ENCODE measurements at regions not wholly inside any gene's neighbourhood (a gene's known extent, or its start where the extent isn't known, plus 50 kb on each side); places are given as distances from the start of the nearest gene placed in this dataset.

- H4K20me1 ChIP-seq (replicated peaks in 1 of 2; ENCODE audit: control insufficient read depth in 1 of 2, insufficient read depth in 2 of 2, low read length in 2 of 2) = no peaks in the 10 kb centered on the region
- H3K4ac ChIP-seq (replicated peaks; ENCODE audit: insufficient read length, low read depth, low read length) = no peak overlapping the region
- no peak overlapping the region for H3K18ac ChIP-seq (ENCODE audit: extremely low read depth, low read length)
- no peaks in the 10 kb centered on the region for H3K4me1 ChIP-seq (replicated peaks in 1 of 4; ENCODE audit: control insufficient read depth in 3 of 4, insufficient read depth in 4 of 4, low read length in 3 of 4)
- no peak overlapping the region for H2AK5ac ChIP-seq (ENCODE audit: low read depth, low read length)
- H2BK12ac ChIP-seq (ENCODE audit: low read depth, low read length) = no peak overlapping the region
- no peak overlapping the region for H4K5ac ChIP-seq (ENCODE audit: insufficient read length, low read depth, low read length)
- H3K27me3 ChIP-seq (replicated peaks in 1 of 4; ENCODE audit: control insufficient read depth in 3 of 4, extremely low read depth in 1 of 4, insufficient read depth in 3 of 4, low read length in 3 of 4) = no peaks in the 10 kb centered on the region
- H2AFZ ChIP-seq (ENCODE audit: low read length) = no peak overlapping the region
- no peak overlapping the region for H2BK120ac ChIP-seq (replicated peaks; ENCODE audit: low read depth, low read length)
- H3K56ac ChIP-seq (replicated peaks; ENCODE audit: insufficient read length, low read depth, low read length) = no peak overlapping the region
- 84% methylated on average over 3 of the region's 3 CpGs; no CpG with 5 or more reads in 1 of the 2 experiments for WGBS, 2 experiments (ENCODE audit: extremely low coverage in 1 of 2, insufficient coverage in 1 of 2, insufficient read length in 1 of 2, insufficient replicate concordance in 2 of 2, low coverage in 1 of 2, low lambda C conversion rate in 2 of 2, missing lambda C conversion rate in 1 of 2)
- H2BK5ac ChIP-seq (ENCODE audit: low read depth, low read length) = no peak overlapping the region
- no peak overlapping the region for H3K14ac ChIP-seq (ENCODE audit: insufficient read length)
- FAIRE-seq = no peak
- H3K79me1 ChIP-seq (ENCODE audit: low read depth, low read length) = no peaks in the 10 kb centered on the region
- no peak overlapping the region for H2BK20ac ChIP-seq (ENCODE audit: low read length)
- H3K9ac ChIP-seq (replicated peaks in 1 of 4; ENCODE audit: extremely low read depth in 1 of 4, low read depth in 3 of 4, low read length in 3 of 4) = no peak overlapping the region
- H3K23ac ChIP-seq (ENCODE audit: insufficient read length) = no peak overlapping the region
- H2BK15ac ChIP-seq (ENCODE audit: low read length) = no peak overlapping the region
- POLR2A ChIA-PET (ENCODE audit: partially characterized antibody) = no interaction called here
- no peak overlapping the region for H3K4me3 ChIP-seq (ENCODE audit: extremely low read depth in 1 of 4, insufficient read depth in 2 of 4, low read depth in 3 of 4, low read length in 4 of 4)
- peaks cover 0 to 3% of the 10 kb centered on the region in 2 experiments; a peak in 1 of 4 replicates for H3K9me3 ChIP-seq (ENCODE audit: insufficient read depth in 2 of 2, low read depth in 1 of 2, low read length in 1 of 2)
- no peaks in the 10 kb centered on the region for H3K79me2 ChIP-seq (ENCODE audit: control insufficient read depth in 1 of 2, insufficient read depth in 2 of 2, low read length in 2 of 2)
- CTCF ChIA-PET (ENCODE audit: partially characterized antibody) = interaction anchor here (0.9 kb wide), 1 partner anchor 24 kb away, joined by 4 read pairs; no protein-coding TSS in a partner anchor
- no peaks in the 10 kb centered on the region for H3K36me3 ChIP-seq (ENCODE audit: control insufficient read depth in 2 of 4, insufficient read depth in 4 of 4, low read length in 3 of 4)
- H3K4me2 ChIP-seq (ENCODE audit: insufficient read depth in 1 of 2, low read depth in 2 of 2, low read length in 2 of 2) = no peak overlapping the region
- no peak overlapping the region for H4K91ac ChIP-seq (replicated peaks; ENCODE audit: insufficient read length, low read length)
- H3K27ac ChIP-seq (ENCODE audit: low read depth, low read length) = no peak overlapping the region
- H4K8ac ChIP-seq (ENCODE audit: extremely low read depth, insufficient read depth, low read length) = no peak overlapping the region
- no peaks in the 10 kb centered on the region for H3K23me2 ChIP-seq (ENCODE audit: low read depth, low read length)
- DNase-seq (ENCODE audit: low read depth in 1 of 2, low spot score in 2 of 2) = no peak
- no peak for TF ChIP-seq CHD1 (IDR thresholded peaks at IDR 0.05; ENCODE audit: low read depth, low read length)
- TF ChIP-seq BRCA1 (IDR thresholded peaks at IDR 0.05; ENCODE audit: low read depth, low read length) = no peak
- no peak for TF ChIP-seq NANOG (IDR thresholded peaks at IDR 0.05; ENCODE audit: insufficient read depth, low read depth, low read length, poor library complexity, severe bottlenecking)
- TF ChIP-seq CBX8 (IDR thresholded peaks at IDR 0.05; ENCODE audit: borderline replicate concordance, low read depth, low read length) = no peak
- TF ChIP-seq RBBP5 (IDR thresholded peaks at IDR 0.05; ENCODE audit: borderline replicate concordance, low read depth, low read length) = no peak
- TF ChIP-seq ATF2 (IDR thresholded peaks at IDR 0.05; ENCODE audit: low read length) = no peak
- TF ChIP-seq, protein P1, sequence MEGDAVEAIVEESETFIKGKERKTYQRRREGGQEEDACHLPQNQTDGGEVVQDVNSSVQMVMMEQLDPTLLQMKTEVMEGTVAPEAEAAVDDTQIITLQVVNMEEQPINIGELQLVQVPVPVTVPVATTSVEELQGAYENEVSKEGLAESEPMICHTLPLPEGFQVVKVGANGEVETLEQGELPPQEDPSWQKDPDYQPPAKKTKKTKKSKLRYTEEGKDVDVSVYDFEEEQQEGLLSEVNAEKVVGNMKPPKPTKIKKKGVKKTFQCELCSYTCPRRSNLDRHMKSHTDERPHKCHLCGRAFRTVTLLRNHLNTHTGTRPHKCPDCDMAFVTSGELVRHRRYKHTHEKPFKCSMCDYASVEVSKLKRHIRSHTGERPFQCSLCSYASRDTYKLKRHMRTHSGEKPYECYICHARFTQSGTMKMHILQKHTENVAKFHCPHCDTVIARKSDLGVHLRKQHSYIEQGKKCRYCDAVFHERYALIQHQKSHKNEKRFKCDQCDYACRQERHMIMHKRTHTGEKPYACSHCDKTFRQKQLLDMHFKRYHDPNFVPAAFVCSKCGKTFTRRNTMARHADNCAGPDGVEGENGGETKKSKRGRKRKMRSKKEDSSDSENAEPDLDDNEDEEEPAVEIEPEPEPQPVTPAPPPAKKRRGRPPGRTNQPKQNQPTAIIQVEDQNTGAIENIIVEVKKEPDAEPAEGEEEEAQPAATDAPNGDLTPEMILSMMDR (IDR thresholded peaks at IDR 0.05; ENCODE audit: control extremely low read depth in 1 of 3, insufficient read depth in 1 of 3, low read depth in 1 of 3, low read length in 3 of 3) = no peak
- no peak for TF ChIP-seq GTF2F1 (IDR thresholded peaks at IDR 0.05; ENCODE audit: borderline replicate concordance, low read depth, low read length)
- TF ChIP-seq CTBP2 (IDR thresholded peaks at IDR 0.05; ENCODE audit: borderline replicate concordance, insufficient read depth, insufficient read length, low read length) = no peak
- no peak for TF ChIP-seq POLR2AphosphoS5 (IDR thresholded peaks at IDR 0.05; ENCODE audit: low read depth, low read length)
Measured at GRCh38 chr3:160139291-160139690, 85.9 kb upstream of the C3orf80 start.

Data from H1 (cell line).